ENCODE measurements at regions not wholly inside any gene's neighbourhood (a gene's known extent, or its start where the extent isn't known, plus 50 kb on each side); places are given as distances from the start of the nearest gene placed in this dataset.
"Not testable (repeated sequence)": the region's sequence is repeated elsewhere in the genome, so short reads cannot be mapped to it uniquely, and the experiment has no call there.

GRCh38 chr5:40274568-40274967 lies 405.1 kb upstream of the PTGER4 start:
- no peak for DNase-seq

- DNase-seq, result no peak
Observed at GRCh38 chr5:40273936-40274335, 405.8 kb upstream of the PTGER4 start.

- DNase-seq, result no peak
Observed at GRCh38 chr5:40271476-40271875, 408.2 kb upstream of the PTGER4 start.

GRCh38 chr5:40270274-40270845 lies 409.4 kb upstream of the PTGER4 start:
- no peak for DNase-seq

GRCh38 chr5:40268088-40268487 lies 411.6 kb upstream of the PTGER4 start:
- DNase-seq, result no peak

GRCh38 chr5:40266952-40267351 lies 412.8 kb upstream of the PTGER4 start:
- no peak for DNase-seq

GRCh38 chr5:40261984-40262383 lies 417.7 kb upstream of the PTGER4 start:
- DNase-seq, result no peak

GRCh38 chr5:40260361-40260760 lies 419.4 kb upstream of the PTGER4 start:
- DNase-seq, result no peak

- peak; percentile 71 for DNase-seq
Observed at GRCh38 chr5:40258222-40258621, 421.5 kb upstream of the PTGER4 start.

GRCh38 chr5:40240671-40241070 lies 439.0 kb upstream of the PTGER4 start:
- no peak for DNase-seq

- DNase-seq, result peak; percentile 42
Observed at GRCh38 chr5:40240111-40240510, 439.6 kb upstream of the PTGER4 start.

- DNase-seq, result peak; percentile 4
Observed at GRCh38 chr5:40238066-40238745, 441.5 kb upstream of the PTGER4 start.

GRCh38 chr5:40235471-40236400 lies 444.0 kb upstream of the PTGER4 start:
- DNase-seq, result no peak

GRCh38 chr5:40233268-40233667 lies 446.4 kb upstream of the PTGER4 start:
- no peak for DNase-seq

- DNase-seq, result no peak
Observed at GRCh38 chr5:40227931-40228330, 451.8 kb upstream of the PTGER4 start.

- no peak for DNase-seq
Observed at GRCh38 chr5:40227366-40227765, 452.3 kb upstream of the PTGER4 start.

GRCh38 chr5:40226906-40227305 lies 452.8 kb upstream of the PTGER4 start:
- no peak for DNase-seq

GRCh38 chr5:40225147-40225546 lies 454.6 kb upstream of the PTGER4 start:
- DNase-seq, result not testable (repeated sequence)

- no peak for DNase-seq
Observed at GRCh38 chr5:40224421-40224820, 455.3 kb upstream of the PTGER4 start.

GRCh38 chr5:40223884-40224402 lies 455.8 kb upstream of the PTGER4 start:
- DNase-seq, result peak; percentile 52

GRCh38 chr5:40221796-40222195 lies 457.9 kb upstream of the PTGER4 start:
- DNase-seq, result no peak

- DNase-seq, result no peak
Observed at GRCh38 chr5:40221255-40221654, 458.5 kb upstream of the PTGER4 start.

GRCh38 chr5:40220260-40220659 lies 459.5 kb upstream of the PTGER4 start:
- DNase-seq, result no peak

- no peak for DNase-seq
Observed at GRCh38 chr5:40217553-40217952, 462.2 kb upstream of the PTGER4 start.
